T-helper 1 cell treated with Interleukin-12 subunit alpha and Interleukin-12 subunit beta and Interleukin-4 antibody, amounts not matched to agents 30 ng/mL and 1 ng/mL, for 36 hours (primary cell): ENCODE measurements at regions not wholly inside any gene's neighbourhood (a gene's known extent, or its start where the extent isn't known, plus 50 kb on each side); places are given as distances from the start of the nearest gene placed in this dataset.
"Not testable (repeated sequence)": the region's sequence is repeated elsewhere in the genome, so short reads cannot be mapped to it uniquely, and the experiment has no call there.

Experiments
- intact Hi-C: fragments of 100-400 bp; cut with micrococcal nuclease; formaldehyde crosslinking; loops from one replicate; pipeline ENCODE4 v1.15.1; 2024

- intact Hi-C loops, result no loop called here
Observed at GRCh38 chr22:48717076-48717810, 1110.4 kb downstream of the BRD1 start.

GRCh38 chr22:48716154-48716553, 1111.5 kb downstream of the BRD1 start:
- intact Hi-C loops, result not testable (repeated sequence)

- intact Hi-C loops, result no loop called here
Observed at GRCh38 chr22:48715511-48715910, 1112.2 kb downstream of the BRD1 start.

GRCh38 chr22:48714231-48714630, 1113.4 kb downstream of the BRD1 start:
- intact Hi-C loops, result no loop called here

GRCh38 chr22:48713272-48714205, 1114.1 kb downstream of the BRD1 start:
- intact Hi-C loops, result no loop called here

GRCh38 chr22:48712558-48713271, 1115.0 kb downstream of the BRD1 start:
- intact Hi-C loops, result no loop called here

- intact Hi-C loops, result no loop called here
Observed at GRCh38 chr22:48711669-48712068, 1116.0 kb downstream of the BRD1 start.

- intact Hi-C loops, result no loop called here
Observed at GRCh38 chr22:48711031-48711431, 1116.6 kb downstream of the BRD1 start.

- intact Hi-C loops, result no loop called here
Observed at GRCh38 chr22:48710410-48710809, 1117.3 kb downstream of the BRD1 start.

- intact Hi-C loops, result no loop called here
Observed at GRCh38 chr22:48709976-48710375, 1117.7 kb downstream of the BRD1 start.

GRCh38 chr22:48709453-48709852, 1118.2 kb downstream of the BRD1 start:
- intact Hi-C loops, result no loop called here

GRCh38 chr22:48708558-48709245, 1119.0 kb downstream of the BRD1 start:
- intact Hi-C loops, result no loop called here

- intact Hi-C loops, result no loop called here
Observed at GRCh38 chr22:48707763-48708557, 1119.7 kb downstream of the BRD1 start.

- intact Hi-C loops, result no loop called here
Observed at GRCh38 chr22:48706934-48707762, 1120.5 kb downstream of the BRD1 start.

GRCh38 chr22:48705917-48706605, 1121.6 kb downstream of the BRD1 start:
- intact Hi-C loops, result no loop called here

GRCh38 chr22:48705159-48705916, 1122.3 kb downstream of the BRD1 start:
- intact Hi-C loops, result no loop called here

GRCh38 chr22:48704335-48704734, 1123.3 kb downstream of the BRD1 start:
- intact Hi-C loops, result no loop called here

GRCh38 chr22:48703265-48703941, 1124.3 kb downstream of the BRD1 start:
- intact Hi-C loops, result no loop called here
